Posterior vena cava (tissue), 2 donors: ENCODE measurements at regions not wholly inside any gene's neighbourhood (a gene's known extent, or its start where the extent isn't known, plus 50 kb on each side); places are given as distances from the start of the nearest gene placed in this dataset.
"Not testable (repeated sequence)": the region's sequence is repeated elsewhere in the genome, so short reads cannot be mapped to it uniquely, and the experiment has no call there.

Experiments used
- DNase-seq: peaks from one replicate; pipeline ENCODE4 v3.0.0-alpha.2; 2020; ENCODE audit warnings: low spot score
- intact Hi-C, 2 donors: fragments of 100-400 bp; cut with DNase I; formaldehyde crosslinking; loops; one replicate each; pipeline versions ENCODE4 v1.14.1 to v1.14.2; 2022 to 2023
- donor health status: DM: yes; HTN: yes; CAD: no.
- donor health status: DM: yes; HTN: yes; CAD: no.

DNA sequence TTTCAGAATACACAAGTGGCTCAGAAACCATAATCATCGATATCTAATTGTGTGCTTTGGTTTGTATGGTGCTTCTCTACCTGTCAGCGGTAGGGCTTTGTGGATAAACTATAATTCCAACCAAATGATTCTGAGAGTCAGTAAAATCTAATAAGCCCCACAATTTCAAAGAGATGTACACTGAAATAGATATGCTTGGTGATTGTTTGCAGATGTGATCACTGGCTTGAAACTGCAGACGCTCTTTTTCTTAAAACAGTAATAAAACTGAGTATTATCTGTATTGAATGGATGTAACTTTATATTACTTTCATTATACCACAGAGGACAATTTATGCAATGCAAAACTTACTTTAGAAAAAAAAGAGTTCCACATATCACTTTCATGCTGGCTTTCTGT is 198.8 kb upstream of the ANXA10 start:
- intact Hi-C loops = no loop called here

DNA sequence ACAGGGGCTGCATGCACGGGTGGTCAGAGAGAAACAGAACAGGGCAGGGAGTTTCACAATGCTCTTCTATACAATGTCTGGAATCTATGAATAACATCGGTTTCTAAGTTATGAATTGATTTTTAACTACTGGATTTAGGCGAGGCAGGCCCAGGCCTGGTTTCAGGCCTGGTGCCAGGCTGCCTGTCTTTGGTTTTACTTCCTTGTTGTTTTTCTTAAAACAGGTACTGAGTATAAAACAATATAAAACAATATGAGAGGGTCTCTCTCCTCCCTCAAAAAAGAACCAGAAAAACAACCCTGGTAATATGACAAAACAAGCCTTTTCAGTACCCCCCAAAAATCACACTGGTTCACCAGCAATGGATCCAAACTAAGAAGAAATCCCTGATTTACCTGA is 196.1 kb upstream of the ANXA10 start:
- not testable (repeated sequence) for DNase-seq

More for the DNA sequence above, 198.8 kb upstream of the ANXA10 start:
- no peak for DNase-seq

DNA sequence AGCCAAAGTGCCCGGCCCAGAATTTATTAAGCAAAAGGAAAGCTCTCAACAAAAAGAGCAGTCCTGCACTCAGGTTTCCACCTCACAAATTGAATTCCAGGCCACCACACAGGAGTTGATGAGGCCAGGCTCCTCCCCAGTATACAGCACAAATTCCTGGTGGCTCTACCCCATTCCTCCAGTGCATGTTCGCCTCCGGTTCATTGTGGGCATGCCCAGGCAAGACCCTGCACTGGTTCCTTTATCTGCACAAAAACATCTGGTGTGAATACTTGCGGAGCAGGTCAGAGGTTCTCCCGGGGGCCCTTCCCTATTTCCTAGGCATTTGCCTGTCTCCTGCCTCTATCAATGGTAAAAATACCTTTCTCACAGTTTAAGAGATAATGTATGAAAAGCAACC is 195.2 kb upstream of the ANXA10 start:
- DNase-seq = peak; percentile 58
- intact Hi-C loops = no loop called here

More for the DNA sequence above, 196.1 kb upstream of the ANXA10 start:
- intact Hi-C loops = not testable (repeated sequence)

DNA sequence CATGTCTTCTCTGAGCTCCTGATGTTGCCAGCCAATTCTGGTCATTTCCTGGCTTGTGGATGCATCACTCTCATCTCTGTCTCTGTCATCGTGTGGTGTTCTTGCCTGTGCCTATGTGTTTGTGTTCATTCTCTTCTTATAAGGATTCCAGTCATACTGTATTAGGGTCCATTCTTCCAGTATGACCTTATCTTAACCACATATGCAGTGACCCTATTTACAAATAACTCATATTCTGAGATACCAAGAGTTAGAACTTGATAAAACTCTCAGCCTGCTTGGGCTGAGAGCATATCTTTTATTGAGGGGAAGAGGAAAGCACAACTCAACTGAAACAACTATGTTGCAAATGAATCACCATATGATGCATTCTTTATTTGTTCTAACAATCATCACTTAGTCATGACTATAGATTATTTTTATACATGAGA is 189.0 kb upstream of the ANXA10 start:
- intact Hi-C loops = loop anchor here in 1 of 2 donors (5.0 kb wide), 1 partner anchor 1941 kb away; no protein-coding TSS in a partner anchor
- no peak for DNase-seq

DNA sequence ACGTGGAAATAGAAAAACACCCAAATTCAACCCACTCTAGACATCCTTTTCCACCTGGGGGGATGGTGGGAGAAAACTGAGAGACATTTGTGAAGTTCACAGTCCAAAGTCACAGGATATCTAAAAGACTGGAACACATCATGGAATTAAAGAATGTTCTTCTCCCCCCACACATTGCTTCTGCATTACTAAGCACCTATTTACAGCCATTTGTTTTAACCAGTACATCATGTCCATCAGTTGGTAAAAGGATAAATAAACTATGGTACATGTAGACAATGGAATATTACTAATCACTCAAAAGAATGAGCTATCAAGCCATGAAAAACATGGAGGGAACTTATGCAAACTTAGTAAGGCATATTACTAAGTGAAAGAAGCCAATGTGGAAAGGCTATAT is 185.5 kb upstream of the ANXA10 start:
- no peak for DNase-seq
- intact Hi-C loops = no loop called here

DNA sequence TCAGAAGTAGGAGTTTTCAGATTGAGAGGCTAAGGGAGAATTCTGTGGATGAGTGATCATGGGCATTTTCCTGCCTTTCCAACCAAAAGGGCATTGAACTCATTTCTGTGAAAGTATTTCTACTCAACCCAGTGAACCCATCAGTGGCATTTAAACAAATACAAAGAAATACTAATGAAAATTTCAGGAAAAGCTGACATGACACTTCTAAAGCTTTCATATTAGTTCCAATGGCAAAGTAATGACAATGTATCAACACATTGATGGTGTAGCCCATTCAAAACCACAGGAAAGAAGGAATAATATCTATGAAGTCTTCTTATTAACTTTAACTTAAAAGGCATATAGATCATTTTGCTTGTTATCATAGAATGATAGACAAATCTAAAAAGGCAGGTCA is 183.5 kb upstream of the ANXA10 start:
- DNase-seq = no peak
- intact Hi-C loops = no loop called here

DNA sequence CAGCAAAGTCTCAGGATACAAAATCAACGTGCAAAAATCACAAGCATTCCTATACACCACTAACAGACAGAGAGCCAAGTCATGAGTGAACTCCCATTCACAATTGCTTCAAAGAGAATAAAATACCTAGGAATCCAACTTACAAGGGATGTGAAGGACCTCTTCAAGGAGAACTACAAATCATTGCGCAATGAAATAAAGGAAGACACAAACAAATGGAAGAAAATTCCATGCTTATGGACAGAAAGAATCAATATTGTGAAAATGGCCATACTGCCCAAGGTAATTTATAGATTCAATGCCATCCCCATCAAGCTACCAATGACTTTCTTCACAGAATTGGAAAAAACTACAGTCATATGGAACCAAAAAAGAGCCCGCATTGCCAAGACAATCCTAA is 179.8 kb upstream of the ANXA10 start:
- intact Hi-C loops, DNase-seq: not testable (repeated sequence)

DNA sequence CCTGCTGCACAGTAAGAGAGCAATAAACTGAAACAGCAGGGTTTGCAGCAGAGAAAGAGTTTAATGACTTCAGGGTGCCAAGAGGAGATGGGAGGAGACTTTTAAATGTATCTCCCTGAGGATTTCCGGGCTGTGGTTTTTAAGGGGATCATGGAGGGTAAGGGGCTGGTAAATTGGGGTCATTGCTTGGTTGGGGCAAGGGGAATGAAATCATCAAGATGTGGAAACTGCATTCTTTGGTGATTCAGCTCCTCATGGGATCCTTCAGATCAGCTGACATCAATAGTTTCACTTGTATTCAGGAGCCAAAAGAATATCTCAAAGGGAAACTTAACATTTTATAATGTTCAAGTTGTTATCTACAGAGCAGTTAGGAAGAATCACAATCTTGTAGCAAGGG is 174.3 kb upstream of the ANXA10 start:
- intact Hi-C loops = no loop called here
- no peak for DNase-seq

DNA sequence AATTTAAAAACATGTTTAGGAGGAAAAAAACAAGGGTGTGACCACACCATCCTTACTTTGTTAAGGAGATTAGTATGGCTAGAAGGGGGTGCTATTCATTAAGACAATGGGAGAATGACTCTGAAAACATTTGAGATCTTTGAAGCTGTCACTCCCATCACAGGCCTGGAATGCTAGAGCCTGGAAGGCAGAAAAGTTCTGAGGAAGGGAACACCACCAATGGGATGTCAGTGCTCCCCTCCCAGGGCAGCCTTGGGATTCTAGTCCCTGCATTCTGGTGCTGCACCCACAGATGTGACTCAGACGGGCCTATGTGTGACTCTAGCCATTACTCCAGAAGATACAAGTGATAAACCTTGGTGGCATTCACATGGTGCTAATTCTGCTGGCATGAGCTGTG is 162.2 kb upstream of the ANXA10 start:
- intact Hi-C loops = no loop called here

DNA sequence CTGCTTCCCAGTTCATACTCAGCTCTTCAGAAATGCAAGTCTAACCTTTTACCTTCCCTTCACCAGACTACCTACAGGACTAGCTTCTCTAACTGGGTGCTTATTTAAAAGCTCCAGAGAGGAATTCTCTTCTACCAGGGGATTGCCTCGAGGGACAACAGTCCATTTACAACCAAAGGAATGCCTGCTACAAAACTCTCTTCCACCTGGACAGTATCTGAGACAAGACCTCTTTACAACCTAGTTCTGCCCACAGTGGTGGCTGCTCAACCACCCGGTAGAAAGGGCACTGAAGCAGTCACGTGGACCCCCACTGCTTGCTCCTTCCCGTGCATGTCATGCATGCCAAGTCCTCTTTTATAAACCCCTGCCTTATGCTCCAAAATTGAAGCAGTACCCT is 158.1 kb upstream of the ANXA10 start:
- intact Hi-C loops = no loop called here
- no peak for DNase-seq

More for the DNA sequence above, 162.2 kb upstream of the ANXA10 start:
- no peak for DNase-seq

DNA sequence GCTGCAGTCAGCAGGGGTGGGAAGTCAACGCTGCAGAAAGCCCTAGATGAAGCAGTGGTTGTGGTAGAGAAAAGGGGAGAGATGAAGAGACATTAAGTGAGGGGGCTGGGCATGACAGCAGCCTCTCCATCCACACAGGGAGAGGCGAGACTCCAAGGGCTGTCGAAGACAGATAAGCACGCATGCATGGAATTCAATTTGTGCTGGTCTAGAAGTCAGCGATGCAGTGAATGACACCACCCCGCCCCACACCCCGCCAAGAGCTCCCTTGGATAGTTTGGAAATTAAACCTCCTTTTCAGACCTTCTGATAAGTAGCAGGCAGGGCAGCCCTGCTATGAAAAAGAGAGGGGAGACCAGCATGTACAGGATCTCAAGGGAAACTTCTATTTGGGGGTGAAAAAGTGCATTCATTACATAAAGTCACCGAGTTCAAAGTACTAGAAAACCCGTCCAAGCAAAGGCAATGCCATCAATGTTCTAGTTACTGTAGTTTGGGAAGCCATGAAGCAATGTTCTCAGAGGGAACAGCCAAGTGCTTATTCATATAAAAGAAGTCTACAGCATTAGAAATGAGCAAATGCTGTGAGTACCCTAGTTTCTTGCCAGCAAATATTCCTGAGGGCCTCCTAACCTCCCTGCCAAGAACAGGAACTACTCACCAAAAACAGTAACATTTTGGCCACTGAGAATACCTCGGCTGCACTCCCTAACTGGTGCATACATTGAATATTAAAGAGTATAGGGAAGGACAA is 152.3 kb upstream of the ANXA10 start:
- DNase-seq = no peak
- intact Hi-C loops = no loop called here

DNA sequence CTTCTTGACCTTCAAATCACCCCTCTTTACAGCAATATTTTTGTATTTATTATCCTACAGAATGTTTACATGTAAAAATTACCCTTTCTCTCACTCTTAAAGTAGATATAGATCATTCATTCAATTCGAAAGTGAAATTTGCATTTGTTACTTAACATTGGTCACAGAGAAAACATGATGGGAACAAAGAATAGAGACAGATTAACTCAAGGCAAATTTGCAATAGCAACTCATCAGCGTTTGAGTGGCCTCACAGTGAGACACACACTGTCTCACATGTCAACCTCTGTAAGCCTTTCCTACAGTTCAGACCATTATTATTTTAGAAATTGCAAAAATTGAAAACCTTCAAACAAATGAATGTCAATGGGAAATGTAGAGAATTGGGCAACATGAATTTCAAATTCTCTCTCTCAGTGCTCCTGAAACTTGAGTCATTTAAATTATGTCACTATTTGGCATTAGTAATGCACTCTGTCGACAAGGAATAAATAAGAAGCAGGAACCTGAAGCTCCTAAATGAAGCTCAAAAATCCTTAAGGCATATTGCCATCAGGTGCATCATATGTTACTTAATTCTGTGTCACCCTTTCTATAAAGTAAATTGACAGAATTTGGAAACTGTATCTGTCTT is 148.3 kb upstream of the ANXA10 start:
- intact Hi-C loops = no loop called here
- no peak for DNase-seq

DNA sequence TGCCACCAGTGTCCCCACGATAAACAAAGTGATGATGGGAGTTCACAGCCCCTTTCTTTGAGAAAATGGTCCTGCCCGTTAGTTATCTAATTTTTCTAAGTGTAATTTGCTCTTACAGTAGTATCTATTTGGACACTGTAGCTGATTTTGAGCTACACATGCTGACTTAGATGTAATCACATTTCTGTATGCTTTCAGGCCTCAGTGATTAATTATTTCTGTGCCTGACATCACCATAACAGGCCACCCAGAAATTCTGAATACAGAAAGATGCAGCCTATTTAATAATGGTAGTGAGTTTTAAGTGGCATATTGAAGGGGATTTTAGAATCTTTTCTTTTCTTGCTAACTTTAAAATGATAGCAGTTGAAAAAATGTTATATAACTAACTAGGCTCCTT is 147.6 kb upstream of the ANXA10 start:
- intact Hi-C loops = no loop called here

DNA sequence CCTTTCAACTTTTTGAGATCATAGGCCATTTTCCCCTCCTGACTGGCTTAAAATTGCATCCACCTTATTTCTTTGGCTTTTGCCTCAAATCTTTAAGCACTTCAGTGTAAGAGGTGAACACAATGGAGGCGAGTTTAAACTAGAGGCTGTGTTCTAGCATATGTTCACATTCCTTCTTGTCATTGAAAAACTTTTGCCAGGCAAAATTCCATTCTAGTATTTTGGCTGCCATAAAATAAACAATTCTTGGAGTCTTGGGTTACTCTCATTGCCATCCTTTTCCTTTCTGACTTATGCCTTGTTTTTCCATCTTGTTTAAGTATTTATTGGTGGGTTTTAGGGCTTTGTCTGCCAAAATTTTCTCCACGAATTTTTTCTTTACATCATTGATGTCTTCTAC is 137.3 kb upstream of the ANXA10 start:
- intact Hi-C loops = no loop called here
- DNase-seq = no peak

More for the DNA sequence above, 147.6 kb upstream of the ANXA10 start:
- DNase-seq = no peak

DNA sequence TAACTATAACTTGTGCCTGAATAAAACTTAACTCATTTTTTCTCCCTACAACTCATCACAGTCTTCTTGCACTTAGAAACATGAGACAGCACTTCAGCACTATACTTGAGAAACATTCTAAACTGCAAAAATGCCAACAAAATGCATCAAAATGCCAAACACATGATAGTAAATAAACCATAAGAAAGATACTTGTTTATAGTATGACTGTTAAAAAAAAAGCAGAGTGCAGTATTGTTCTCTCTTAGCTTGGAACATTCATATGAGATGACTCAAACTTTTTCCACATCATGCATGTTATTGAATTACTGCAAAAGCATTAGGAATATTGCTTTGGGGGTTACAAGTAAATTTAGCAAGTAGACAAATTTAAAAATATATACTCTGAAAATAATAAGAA is 135.7 kb upstream of the ANXA10 start:
- intact Hi-C loops = no loop called here
- no peak for DNase-seq

DNA sequence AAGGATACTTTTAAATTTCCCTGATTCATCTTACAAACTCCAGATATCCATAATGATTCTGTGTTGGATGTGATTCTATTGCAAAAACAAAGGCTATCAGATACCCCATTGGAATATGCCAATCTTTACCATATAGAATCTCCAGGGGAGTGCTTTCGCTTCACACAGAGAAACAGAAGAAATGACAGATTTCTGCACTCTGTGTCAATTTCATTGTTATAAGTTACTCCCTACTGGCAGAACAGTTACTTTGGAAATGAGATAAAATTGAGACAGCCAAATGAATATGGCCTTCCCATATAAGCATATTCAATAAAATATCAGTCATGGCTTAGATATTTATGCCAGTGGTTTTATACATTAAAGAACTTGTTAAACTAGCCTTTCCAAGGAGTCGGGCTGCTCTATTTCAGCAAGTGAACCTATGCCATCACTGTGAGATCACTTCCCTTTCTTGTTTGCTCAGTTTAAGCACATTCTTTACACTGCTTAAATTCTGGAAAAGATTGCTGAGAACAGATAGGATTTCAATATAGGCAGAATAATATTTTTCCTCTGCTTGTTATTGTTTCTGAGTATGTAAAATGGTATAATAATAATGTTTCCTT is 127.5 kb upstream of the ANXA10 start:
- intact Hi-C loops = no loop called here
- DNase-seq = no peak

DNA sequence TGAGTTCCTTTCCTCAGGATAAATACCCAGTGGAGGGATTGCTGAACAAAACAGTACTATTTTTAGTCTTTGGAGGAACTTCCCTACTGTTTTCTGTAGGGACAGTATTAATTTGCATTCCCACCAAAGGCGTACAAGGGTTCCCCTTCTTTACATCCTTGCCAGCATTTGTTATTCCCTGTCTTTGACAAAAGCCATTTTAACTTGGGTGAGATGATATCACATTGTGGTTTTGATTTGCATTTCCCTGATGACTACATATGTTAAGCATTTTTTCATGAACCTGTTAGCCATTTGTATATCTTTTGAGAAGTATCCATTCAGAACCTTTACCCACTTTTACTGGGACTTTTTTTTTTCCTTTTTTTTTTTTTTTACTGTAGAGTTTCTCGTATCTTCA is 126.2 kb upstream of the ANXA10 start:
- no peak for DNase-seq
- intact Hi-C loops = no loop called here

DNA sequence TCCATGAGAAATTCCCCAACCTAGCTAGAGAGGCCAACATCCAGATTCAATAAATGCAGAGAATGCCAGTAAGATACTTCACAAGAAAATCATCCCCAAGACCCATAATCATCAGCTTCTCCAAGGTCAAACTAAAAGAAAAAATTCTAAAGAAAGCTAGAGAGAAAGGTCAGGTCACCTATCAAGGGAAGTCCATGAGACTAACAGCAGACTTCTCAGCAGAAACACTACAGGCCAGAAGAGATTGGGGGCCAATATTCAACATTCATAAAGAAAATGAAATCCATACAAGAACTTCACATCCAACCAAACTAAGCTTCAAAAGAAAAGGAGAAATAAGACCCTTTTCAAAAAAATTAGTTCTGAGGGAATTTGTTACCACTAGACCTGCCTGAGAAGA is 118.8 kb upstream of the ANXA10 start:
- intact Hi-C loops = no loop called here
- no peak for DNase-seq

DNA sequence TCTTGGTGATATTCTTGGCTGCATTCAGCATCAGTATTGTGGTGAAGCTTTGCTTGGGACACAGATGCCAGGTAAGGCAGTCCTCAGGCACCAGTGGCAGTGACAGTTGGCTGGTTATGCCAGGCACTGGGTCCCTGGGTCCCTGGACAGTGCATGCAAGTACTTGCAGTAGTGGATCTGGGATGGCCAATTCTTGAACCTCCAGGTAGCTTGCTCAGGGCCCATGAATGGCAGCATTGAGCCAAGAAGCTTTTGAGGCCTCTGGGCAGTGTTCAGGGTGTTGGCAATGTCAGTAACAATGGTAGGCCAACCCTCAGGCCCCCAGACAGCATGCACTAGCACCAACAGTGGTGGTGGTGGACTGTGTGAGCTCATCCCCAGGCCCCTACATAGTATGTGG is 106.8 kb upstream of the ANXA10 start:
- intact Hi-C loops = no loop called here
- no peak for DNase-seq

DNA sequence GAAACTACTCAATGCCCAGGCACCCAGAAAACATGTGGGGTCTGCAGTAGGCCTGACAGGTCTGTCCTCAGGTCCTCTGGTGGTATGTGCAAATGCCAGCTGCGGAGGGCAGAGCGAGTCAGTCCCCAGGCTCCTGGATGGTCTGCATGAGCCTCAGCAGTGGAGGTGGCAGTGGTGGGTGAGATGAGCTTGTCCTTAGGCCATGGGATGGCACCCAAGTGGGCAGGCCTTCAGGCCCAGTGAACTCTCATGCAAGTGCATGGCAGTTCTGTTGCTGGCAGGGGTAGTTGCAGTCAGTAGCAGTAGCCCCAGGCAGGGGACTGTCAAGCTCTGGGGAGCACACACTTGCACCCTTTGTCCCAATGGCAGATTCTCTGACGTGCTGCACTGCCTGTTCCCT is 106.3 kb upstream of the ANXA10 start:
- no peak for DNase-seq
- intact Hi-C loops = no loop called here

DNA sequence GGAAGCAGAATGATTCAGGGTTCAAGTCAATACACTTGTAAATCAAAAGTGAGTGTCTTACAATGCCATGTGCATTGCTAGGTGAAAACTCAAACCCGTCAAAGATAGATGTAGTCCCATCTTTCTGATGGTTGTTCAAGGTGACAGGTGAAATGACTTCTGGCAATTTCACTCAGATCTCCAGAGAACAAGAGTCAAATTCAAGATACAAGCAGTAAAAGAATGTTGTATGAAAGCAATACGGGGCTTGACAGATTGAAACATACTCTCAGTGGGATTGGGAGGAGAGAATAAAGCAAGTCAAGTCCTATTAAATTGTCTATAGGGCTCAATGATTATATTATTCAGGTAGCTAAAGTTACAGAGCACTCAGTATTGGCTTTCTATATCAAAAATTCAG is 105.1 kb upstream of the ANXA10 start:
- DNase-seq = no peak
- intact Hi-C loops = no loop called here
